ENCODE measurements at regions not wholly inside any gene's neighbourhood (a gene's known extent, or its start where the extent isn't known, plus 50 kb on each side); places are given as distances from the start of the nearest gene placed in this dataset.

DNA sequence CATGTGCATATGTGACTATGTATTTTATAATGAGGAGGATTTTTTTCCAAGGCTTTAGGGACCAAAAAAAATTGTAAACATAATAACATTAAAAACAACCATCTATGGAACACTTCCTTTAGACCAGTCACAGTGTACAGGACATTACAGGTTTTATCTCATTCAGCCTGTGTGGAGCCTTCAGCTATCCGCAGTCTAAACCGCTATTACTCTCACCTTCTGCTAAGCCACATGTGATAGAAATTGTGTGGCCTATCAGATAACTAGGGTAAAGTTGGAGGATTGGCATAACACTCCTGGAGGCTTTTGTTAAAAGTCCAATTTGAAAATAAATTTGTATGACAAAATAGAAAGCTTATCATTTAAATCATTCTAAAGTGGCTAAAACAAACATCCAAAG, 281.2 kb upstream of the TMTC1 start:
- TF ChIP-seq, protein P1, sequence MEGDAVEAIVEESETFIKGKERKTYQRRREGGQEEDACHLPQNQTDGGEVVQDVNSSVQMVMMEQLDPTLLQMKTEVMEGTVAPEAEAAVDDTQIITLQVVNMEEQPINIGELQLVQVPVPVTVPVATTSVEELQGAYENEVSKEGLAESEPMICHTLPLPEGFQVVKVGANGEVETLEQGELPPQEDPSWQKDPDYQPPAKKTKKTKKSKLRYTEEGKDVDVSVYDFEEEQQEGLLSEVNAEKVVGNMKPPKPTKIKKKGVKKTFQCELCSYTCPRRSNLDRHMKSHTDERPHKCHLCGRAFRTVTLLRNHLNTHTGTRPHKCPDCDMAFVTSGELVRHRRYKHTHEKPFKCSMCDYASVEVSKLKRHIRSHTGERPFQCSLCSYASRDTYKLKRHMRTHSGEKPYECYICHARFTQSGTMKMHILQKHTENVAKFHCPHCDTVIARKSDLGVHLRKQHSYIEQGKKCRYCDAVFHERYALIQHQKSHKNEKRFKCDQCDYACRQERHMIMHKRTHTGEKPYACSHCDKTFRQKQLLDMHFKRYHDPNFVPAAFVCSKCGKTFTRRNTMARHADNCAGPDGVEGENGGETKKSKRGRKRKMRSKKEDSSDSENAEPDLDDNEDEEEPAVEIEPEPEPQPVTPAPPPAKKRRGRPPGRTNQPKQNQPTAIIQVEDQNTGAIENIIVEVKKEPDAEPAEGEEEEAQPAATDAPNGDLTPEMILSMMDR (IDR thresholded peaks at IDR 0.05; ENCODE audit: low read depth, low read length, missing input control) = no peak
- TF ChIP-seq SP1 (IDR thresholded peaks at IDR 0.05) = no peak
- TF ChIP-seq, protein P2, sequence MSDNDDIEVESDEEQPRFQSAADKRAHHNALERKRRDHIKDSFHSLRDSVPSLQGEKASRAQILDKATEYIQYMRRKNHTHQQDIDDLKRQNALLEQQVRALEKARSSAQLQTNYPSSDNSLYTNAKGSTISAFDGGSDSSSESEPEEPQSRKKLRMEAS (IDR thresholded peaks at IDR 0.05) = no peak
- no peak for TF ChIP-seq RAD21 (IDR thresholded peaks at IDR 0.05)
- TF ChIP-seq TAF1 (conservative IDR thresholded peaks at IDR 0.05) = no peak
- TF ChIP-seq, protein P3, sequence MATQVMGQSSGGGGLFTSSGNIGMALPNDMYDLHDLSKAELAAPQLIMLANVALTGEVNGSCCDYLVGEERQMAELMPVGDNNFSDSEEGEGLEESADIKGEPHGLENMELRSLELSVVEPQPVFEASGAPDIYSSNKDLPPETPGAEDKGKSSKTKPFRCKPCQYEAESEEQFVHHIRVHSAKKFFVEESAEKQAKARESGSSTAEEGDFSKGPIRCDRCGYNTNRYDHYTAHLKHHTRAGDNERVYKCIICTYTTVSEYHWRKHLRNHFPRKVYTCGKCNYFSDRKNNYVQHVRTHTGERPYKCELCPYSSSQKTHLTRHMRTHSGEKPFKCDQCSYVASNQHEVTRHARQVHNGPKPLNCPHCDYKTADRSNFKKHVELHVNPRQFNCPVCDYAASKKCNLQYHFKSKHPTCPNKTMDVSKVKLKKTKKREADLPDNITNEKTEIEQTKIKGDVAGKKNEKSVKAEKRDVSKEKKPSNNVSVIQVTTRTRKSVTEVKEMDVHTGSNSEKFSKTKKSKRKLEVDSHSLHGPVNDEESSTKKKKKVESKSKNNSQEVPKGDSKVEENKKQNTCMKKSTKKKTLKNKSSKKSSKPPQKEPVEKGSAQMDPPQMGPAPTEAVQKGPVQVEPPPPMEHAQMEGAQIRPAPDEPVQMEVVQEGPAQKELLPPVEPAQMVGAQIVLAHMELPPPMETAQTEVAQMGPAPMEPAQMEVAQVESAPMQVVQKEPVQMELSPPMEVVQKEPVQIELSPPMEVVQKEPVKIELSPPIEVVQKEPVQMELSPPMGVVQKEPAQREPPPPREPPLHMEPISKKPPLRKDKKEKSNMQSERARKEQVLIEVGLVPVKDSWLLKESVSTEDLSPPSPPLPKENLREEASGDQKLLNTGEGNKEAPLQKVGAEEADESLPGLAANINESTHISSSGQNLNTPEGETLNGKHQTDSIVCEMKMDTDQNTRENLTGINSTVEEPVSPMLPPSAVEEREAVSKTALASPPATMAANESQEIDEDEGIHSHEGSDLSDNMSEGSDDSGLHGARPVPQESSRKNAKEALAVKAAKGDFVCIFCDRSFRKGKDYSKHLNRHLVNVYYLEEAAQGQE (IDR thresholded peaks at IDR 0.05) = no peak
- TF ChIP-seq EGR1 (IDR thresholded peaks at IDR 0.05; ENCODE audit: low read depth in 2 of 2) = no peak
